Caco-2 (cell line): ENCODE measurements at regions not wholly inside any gene's neighbourhood (a gene's known extent, or its start where the extent isn't known, plus 50 kb on each side); places are given as distances from the start of the nearest gene placed in this dataset.

Experiments
- BruUV-seq: library from RNA; stranded (reverse); fragments of 400-500 nt; replicated peaks from 2 replicates; lab custom pipeline; 2021; lab: Mats Ljungman, UMichigan
- CTCF ChIA-PET: fragments of 300-600 bp; sonication (Branson Sonifier 250); formaldehyde crosslinking; loops from one replicate; lab custom pipeline; 2022; ENCODE audit warnings: antibody characterized with exemption; lab: Charles Lee
- POLR2A ChIA-PET: fragments of 300-600 bp; sonication (Branson Sonifier 250); formaldehyde crosslinking; loops from one replicate; lab custom pipeline; 2022; ENCODE audit warnings: antibody characterized with exemption; lab: Charles Lee
- DNase-seq, 2 experiments: peaks; one replicate each; pipeline versions ENCODE4 v3.0.0 to v3.0.0-alpha.2; 2020 to 2022
- H3K27me3 ChIP-seq: replicated peaks from 2 replicates; pipeline ENCODE4 v1.6.0; 2011; ENCODE audit warnings: low read length; ENCODE audit not compliant: control insufficient read depth, insufficient read depth
- H3K36me3 ChIP-seq: 2 replicates; pipeline ENCODE4 v1.5.1; 2011; ENCODE audit warnings: low read length; ENCODE audit not compliant: control insufficient read depth, insufficient read depth
- H3K4me1 ChIP-seq: fragments of 250-450 bp; sonication (Bioruptor Pico); 2 replicates; pipeline ENCODE4 v1.5.1; 2020; ENCODE audit warnings: mild to moderate bottlenecking
- H3K4me3 ChIP-seq: 2 replicates; pipeline ENCODE4 v1.5.1; 2011; ENCODE audit warnings: low read depth, mild to moderate bottlenecking, control low read depth, low read length
- H3K9me3 ChIP-seq: fragments of 250-450 bp; sonication (Bioruptor Pico); 2 replicates; pipeline ENCODE4 v1.5.1; 2020; ENCODE audit warnings: mild to moderate bottlenecking, moderate library complexity
- H3K27ac Mint-ChIP-seq: one replicate; pipeline ENCODE4 v1.8.0; 2022; ENCODE audit warnings: mixed read lengths; ENCODE audit not compliant: unreplicated experiment
- H3K27me3 Mint-ChIP-seq: one replicate; pipeline ENCODE4 v1.8.0; 2022; ENCODE audit warnings: mixed read lengths; ENCODE audit not compliant: insufficient read depth, unreplicated experiment
- H3K36me3 Mint-ChIP-seq: one replicate; pipeline ENCODE4 v1.8.0; 2022; ENCODE audit warnings: mild to moderate bottlenecking, mixed read lengths; ENCODE audit not compliant: insufficient read depth, unreplicated experiment
- H3K4me1 Mint-ChIP-seq: one replicate; pipeline ENCODE4 v1.8.0; 2022; ENCODE audit warnings: low read depth, mixed read lengths; ENCODE audit not compliant: unreplicated experiment
- H3K4me3 Mint-ChIP-seq: one replicate; pipeline ENCODE4 v1.8.0; 2022; ENCODE audit warnings: mild to moderate bottlenecking, moderate library complexity, mixed read lengths; ENCODE audit not compliant: unreplicated experiment
- H3K9me3 Mint-ChIP-seq: one replicate; pipeline ENCODE4 v1.8.0; 2022; ENCODE audit warnings: mixed read lengths; ENCODE audit not compliant: unreplicated experiment
- intact Hi-C: fragments of 100-400 bp; cut with micrococcal nuclease; formaldehyde crosslinking; loops from one replicate; pipeline ENCODE4 v1.10.0; 2022; ENCODE audit not compliant: unreplicated experiment
- TF ChIP-seq, protein P1 (sequence below), 2 experiments: fragments of 200-600 bp in 1 of 2; IDR thresholded peaks; 1 replicate in 1 of 2; 2 replicates in 1 of 2; pipeline versions ENCODE4 v1.5.1 to v1.8.0; 2011 to 2022; ENCODE audit warnings: antibody characterized with exemption in 1 of 2, control low read depth in 1 of 2, inconsistent platforms in 1 of 2, low read depth in 1 of 2, low read length in 1 of 2, mild to moderate bottlenecking in 1 of 2, moderate library complexity in 1 of 2; ENCODE audit not compliant: insufficient read depth in 1 of 2, severe bottlenecking in 1 of 2, unreplicated experiment in 1 of 2

DNA sequence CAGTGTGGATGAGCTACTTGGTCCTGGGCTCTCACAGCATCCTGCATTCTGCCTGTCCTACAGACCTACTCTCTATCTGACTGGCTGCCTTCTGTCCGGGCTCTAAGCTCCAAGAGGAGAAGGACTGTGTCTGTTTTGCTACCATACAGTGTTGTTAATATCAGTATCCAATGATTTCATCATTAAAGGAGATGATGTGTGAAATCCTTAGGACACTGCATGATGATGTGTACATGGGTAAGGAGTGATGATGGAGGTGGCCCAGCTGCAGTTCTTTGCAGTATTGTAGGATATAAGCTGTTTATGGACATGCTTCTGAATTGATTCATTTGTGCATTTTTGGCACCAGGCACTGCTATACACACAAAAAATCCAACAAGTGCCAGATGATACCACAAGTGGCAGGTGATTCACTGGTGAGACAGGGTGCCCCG lies 536.9 kb upstream of the CDH11 start:
- Histone ChIP-seq H3K4me1 (no peaks in the 10 kb centered on the region), H3K27me3 (no peaks in the 10 kb centered on the region), H3K36me3 (no peaks in the 10 kb centered on the region), H3K4me3 (no peak overlapping the region), H3K9me3 (0 out of 2 replicates have a peak, but pooled peaks cover 2% of the 10 kb centered on the region)
- TF ChIP-seq, protein P1, sequence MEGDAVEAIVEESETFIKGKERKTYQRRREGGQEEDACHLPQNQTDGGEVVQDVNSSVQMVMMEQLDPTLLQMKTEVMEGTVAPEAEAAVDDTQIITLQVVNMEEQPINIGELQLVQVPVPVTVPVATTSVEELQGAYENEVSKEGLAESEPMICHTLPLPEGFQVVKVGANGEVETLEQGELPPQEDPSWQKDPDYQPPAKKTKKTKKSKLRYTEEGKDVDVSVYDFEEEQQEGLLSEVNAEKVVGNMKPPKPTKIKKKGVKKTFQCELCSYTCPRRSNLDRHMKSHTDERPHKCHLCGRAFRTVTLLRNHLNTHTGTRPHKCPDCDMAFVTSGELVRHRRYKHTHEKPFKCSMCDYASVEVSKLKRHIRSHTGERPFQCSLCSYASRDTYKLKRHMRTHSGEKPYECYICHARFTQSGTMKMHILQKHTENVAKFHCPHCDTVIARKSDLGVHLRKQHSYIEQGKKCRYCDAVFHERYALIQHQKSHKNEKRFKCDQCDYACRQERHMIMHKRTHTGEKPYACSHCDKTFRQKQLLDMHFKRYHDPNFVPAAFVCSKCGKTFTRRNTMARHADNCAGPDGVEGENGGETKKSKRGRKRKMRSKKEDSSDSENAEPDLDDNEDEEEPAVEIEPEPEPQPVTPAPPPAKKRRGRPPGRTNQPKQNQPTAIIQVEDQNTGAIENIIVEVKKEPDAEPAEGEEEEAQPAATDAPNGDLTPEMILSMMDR (IDR thresholded peaks at IDR 0.05; ENCODE audit: insufficient read depth in 1 of 2, low read depth in 1 of 2, low read length in 1 of 2, severe bottlenecking in 1 of 2, unreplicated experiment in 1 of 2), result no peak
- Mint-ChIP-seq H3K27ac (no peak overlapping the region), H3K27me3 (peaks cover 3% of the 10 kb centered on the region), H3K9me3 (peaks cover 7% of the 10 kb centered on the region), H3K36me3 (no peaks in the 10 kb centered on the region), H3K4me1 (no peaks in the 10 kb centered on the region), H3K4me3 (no peak overlapping the region)
- ChIA-PET CTCF (no interaction called here), POLR2A (no interaction called here)
- no peak for DNase-seq
- BruUV-seq, result no TSS peak
- intact Hi-C loops, result no loop called here

DNA sequence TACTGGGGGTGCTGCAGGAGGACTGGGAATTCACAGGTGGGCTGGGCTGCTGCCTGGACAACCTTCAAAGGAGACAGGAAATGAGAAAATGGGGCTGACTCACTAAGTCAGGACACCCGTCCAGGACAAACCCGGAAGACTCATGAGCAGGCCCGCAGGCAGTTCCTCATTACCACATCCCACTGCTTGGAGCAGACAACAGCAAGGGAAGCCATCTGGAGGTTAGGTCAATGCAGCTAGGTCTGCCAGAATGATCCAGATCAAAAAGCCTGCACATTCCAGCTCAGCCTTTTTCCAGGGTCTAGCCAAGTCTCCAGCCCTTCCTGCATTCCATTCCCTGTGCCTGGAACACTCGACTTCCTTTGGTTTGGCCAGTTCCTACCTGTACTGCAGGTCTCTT lies 536.5 kb upstream of the CDH11 start:
- POLR2A ChIA-PET, result no interaction called here

GRCh38 chr16:65657556-65657955 lies 535.7 kb upstream of the CDH11 start:
- H3K36me3 ChIP-seq, result no peaks in the 10 kb centered on the region
- H3K4me1 ChIP-seq, result no peaks in the 10 kb centered on the region
- H3K27me3 ChIP-seq, result no peaks in the 10 kb centered on the region
- H3K4me1 Mint-ChIP-seq, result no peaks in the 10 kb centered on the region
- intact Hi-C loops, result no loop called here
- no peaks in the 10 kb centered on the region for H3K36me3 Mint-ChIP-seq
- H3K9me3 ChIP-seq, result no peaks in the 10 kb centered on the region
- no TSS peak for BruUV-seq
- H3K27ac Mint-ChIP-seq, result no peak overlapping the region
- POLR2A ChIA-PET, result no interaction called here
- TF ChIP-seq, protein P1 (IDR thresholded peaks at IDR 0.05; ENCODE audit: insufficient read depth in 1 of 2, low read depth in 1 of 2, low read length in 1 of 2, severe bottlenecking in 1 of 2, unreplicated experiment in 1 of 2), result no peak
- H3K4me3 Mint-ChIP-seq, result no peak overlapping the region
- H3K9me3 Mint-ChIP-seq, result no peaks in the 10 kb centered on the region
- no peak for DNase-seq
- peaks cover 3% of the 10 kb centered on the region for H3K27me3 Mint-ChIP-seq
- CTCF ChIA-PET, result no interaction called here
- H3K4me3 ChIP-seq, result no peak overlapping the region

More for the DNA sequence above, 536.5 kb upstream of the CDH11 start:
- no TSS peak for BruUV-seq
- H3K4me1 Mint-ChIP-seq, result no peaks in the 10 kb centered on the region
- intact Hi-C loops, result no loop called here
- peaks cover 3% of the 10 kb centered on the region for H3K27me3 Mint-ChIP-seq
- Histone ChIP-seq H3K4me3 (no peak overlapping the region), H3K4me1 (no peaks in the 10 kb centered on the region), H3K36me3 (no peaks in the 10 kb centered on the region), H3K27me3 (no peaks in the 10 kb centered on the region), H3K9me3 (no peaks in the 10 kb centered on the region)
- H3K4me3 Mint-ChIP-seq, result no peak overlapping the region
- TF ChIP-seq, protein P1 (IDR thresholded peaks at IDR 0.05; ENCODE audit: insufficient read depth in 1 of 2, low read depth in 1 of 2, low read length in 1 of 2, severe bottlenecking in 1 of 2, unreplicated experiment in 1 of 2), result no peak
- no peak for DNase-seq
- CTCF ChIA-PET, result no interaction called here
- no peaks in the 10 kb centered on the region for H3K36me3 Mint-ChIP-seq
- no peak overlapping the region for H3K27ac Mint-ChIP-seq
- H3K9me3 Mint-ChIP-seq, result peaks cover 2% of the 10 kb centered on the region
